ENCODE measurements at regions not wholly inside any gene's neighbourhood (a gene's known extent, or its start where the extent isn't known, plus 50 kb on each side); places are given as distances from the start of the nearest gene placed in this dataset.

DNA sequence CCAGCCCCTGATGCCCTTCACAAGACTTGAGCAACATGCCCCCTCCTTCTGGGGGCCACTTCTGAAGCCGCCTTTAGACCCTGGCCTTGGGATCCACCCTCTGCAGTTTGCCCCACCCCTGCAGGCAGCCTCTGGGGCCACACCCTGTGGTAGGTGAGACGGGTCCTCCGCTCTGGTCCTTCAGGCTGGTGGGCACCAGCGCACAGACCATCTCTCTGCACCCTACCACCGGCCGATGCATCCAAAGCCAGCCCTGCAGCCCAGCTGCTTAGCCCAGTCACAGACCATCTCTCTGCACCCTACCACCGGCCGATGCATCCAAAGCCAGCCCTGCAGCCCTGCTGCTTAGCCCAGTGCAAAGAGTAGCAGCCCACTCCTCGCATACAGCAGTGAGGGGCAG, 159.3 kb upstream of the ECI2 start:
- TF ChIP-seq POLR2A (IDR thresholded peaks at IDR 0.05; ENCODE audit: low read depth, low read length) = no peak
- TF ChIP-seq TAF1 (IDR thresholded peaks at IDR 0.05; ENCODE audit: low read depth, low read length) = no peak
- TF ChIP-seq POLR2AphosphoS5 (IDR thresholded peaks at IDR 0.05; ENCODE audit: low read depth, low read length) = no peak
- TF ChIP-seq POU2F2 (IDR thresholded peaks at IDR 0.05; ENCODE audit: low read depth, low read length) = no peak
- no peak for TF ChIP-seq SPI1 (IDR thresholded peaks at IDR 0.05; ENCODE audit: low read depth, low read length)

Data from GM12891 (cell line).